Endothelial cell of umbilical vein (primary cell): ENCODE measurements at regions not wholly inside any gene's neighbourhood (a gene's known extent, or its start where the extent isn't known, plus 50 kb on each side); places are given as distances from the start of the nearest gene placed in this dataset.

Experiments used
- EZH2 ChIP-seq: IDR thresholded peaks from 2 replicates; pipeline ENCODE4 v1.6.1; 2012; ENCODE audit warnings: borderline replicate concordance, low read depth, mild to moderate bottlenecking, moderate library complexity, low read length, inconsistent platforms; ENCODE audit not compliant: severe bottlenecking
- GATA2 ChIP-seq: IDR thresholded peaks from 2 replicates; pipeline ENCODE4 v1.7.0; 2011; ENCODE audit warnings: low read depth, mild to moderate bottlenecking, moderate library complexity, mixed read lengths, low read length; ENCODE audit not compliant: insufficient read length, insufficient read depth
- JUN ChIP-seq: IDR thresholded peaks from 2 replicates; pipeline ENCODE4 v1.6.1; 2011; ENCODE audit warnings: borderline replicate concordance, low read depth; ENCODE audit not compliant: insufficient read length, insufficient read depth
- MYC ChIP-seq: IDR thresholded peaks from one replicate; pipeline ENCODE4 v1.6.1; 2011; ENCODE audit warnings: mild to moderate bottlenecking, low read depth, low read length
- POLR2A ChIP-seq: IDR thresholded peaks from 2 replicates; pipeline ENCODE4 v1.6.1; 2012; ENCODE audit warnings: low read depth, mild to moderate bottlenecking, control low read depth, low read length
- POLR2AphosphoS5 ChIP-seq: IDR thresholded peaks from 2 replicates; pipeline ENCODE4 v1.6.1; 2012; ENCODE audit warnings: low read depth, mild to moderate bottlenecking, control low read depth, low read length, moderate library complexity; ENCODE audit not compliant: insufficient read depth
- TF ChIP-seq, protein P1 (sequence below), 2 donors: IDR thresholded peaks; 1 replicate in 1 of 2; 2 replicates in 1 of 2; pipeline ENCODE4 v1.5.1; 2011; ENCODE audit warnings: low read length in 2 of 2, mild to moderate bottlenecking in 2 of 2, moderate library complexity in 2 of 2, control low read depth in 1 of 2, inconsistent platforms in 1 of 2, low read depth in 1 of 2; ENCODE audit not compliant: insufficient read depth in 1 of 2; ENCODE audit errors: extremely low read depth in 1 of 2
- TF ChIP-seq, protein P2 (sequence below): IDR thresholded peaks from 2 replicates; pipeline ENCODE4 v1.6.1; 2011; ENCODE audit not compliant: insufficient read depth, insufficient read length

DNA sequence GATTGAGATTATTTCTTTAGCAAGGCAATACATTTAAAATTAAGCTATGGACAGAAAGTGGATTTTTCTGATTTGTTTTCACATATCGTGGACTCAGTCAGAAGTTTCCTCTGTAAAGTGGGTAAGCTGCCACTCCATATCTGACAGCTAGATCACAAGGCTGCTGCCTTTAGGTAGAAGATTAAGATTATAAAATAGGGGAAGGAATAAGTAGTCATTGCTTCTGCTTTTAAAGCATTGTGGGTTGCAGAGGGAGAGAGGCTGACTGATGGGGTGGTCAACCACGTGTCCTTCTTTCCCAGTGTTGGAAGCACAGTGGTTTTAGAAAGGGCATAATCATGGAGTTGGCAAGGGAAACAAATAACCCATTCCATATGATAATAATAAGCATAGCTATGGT lies 74.3 kb upstream of the MOCS2 start:
- TF ChIP-seq, protein P1, sequence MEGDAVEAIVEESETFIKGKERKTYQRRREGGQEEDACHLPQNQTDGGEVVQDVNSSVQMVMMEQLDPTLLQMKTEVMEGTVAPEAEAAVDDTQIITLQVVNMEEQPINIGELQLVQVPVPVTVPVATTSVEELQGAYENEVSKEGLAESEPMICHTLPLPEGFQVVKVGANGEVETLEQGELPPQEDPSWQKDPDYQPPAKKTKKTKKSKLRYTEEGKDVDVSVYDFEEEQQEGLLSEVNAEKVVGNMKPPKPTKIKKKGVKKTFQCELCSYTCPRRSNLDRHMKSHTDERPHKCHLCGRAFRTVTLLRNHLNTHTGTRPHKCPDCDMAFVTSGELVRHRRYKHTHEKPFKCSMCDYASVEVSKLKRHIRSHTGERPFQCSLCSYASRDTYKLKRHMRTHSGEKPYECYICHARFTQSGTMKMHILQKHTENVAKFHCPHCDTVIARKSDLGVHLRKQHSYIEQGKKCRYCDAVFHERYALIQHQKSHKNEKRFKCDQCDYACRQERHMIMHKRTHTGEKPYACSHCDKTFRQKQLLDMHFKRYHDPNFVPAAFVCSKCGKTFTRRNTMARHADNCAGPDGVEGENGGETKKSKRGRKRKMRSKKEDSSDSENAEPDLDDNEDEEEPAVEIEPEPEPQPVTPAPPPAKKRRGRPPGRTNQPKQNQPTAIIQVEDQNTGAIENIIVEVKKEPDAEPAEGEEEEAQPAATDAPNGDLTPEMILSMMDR (IDR thresholded peaks at IDR 0.05; ENCODE audit: extremely low read depth in 1 of 2, insufficient read depth in 1 of 2, low read depth in 1 of 2, low read length in 2 of 2): no peak
- no peak for TF ChIP-seq POLR2A
- no peak for TF ChIP-seq POLR2AphosphoS5
- TF ChIP-seq JUN: no peak
- TF ChIP-seq EZH2: no peak
- TF ChIP-seq, protein P2, sequence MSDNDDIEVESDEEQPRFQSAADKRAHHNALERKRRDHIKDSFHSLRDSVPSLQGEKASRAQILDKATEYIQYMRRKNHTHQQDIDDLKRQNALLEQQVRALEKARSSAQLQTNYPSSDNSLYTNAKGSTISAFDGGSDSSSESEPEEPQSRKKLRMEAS: no peak
- TF ChIP-seq GATA2: no peak
- no peak for TF ChIP-seq MYC
